ENCODE measurements at regions not wholly inside any gene's neighbourhood (a gene's known extent, or its start where the extent isn't known, plus 50 kb on each side); places are given as distances from the start of the nearest gene placed in this dataset.

DNA sequence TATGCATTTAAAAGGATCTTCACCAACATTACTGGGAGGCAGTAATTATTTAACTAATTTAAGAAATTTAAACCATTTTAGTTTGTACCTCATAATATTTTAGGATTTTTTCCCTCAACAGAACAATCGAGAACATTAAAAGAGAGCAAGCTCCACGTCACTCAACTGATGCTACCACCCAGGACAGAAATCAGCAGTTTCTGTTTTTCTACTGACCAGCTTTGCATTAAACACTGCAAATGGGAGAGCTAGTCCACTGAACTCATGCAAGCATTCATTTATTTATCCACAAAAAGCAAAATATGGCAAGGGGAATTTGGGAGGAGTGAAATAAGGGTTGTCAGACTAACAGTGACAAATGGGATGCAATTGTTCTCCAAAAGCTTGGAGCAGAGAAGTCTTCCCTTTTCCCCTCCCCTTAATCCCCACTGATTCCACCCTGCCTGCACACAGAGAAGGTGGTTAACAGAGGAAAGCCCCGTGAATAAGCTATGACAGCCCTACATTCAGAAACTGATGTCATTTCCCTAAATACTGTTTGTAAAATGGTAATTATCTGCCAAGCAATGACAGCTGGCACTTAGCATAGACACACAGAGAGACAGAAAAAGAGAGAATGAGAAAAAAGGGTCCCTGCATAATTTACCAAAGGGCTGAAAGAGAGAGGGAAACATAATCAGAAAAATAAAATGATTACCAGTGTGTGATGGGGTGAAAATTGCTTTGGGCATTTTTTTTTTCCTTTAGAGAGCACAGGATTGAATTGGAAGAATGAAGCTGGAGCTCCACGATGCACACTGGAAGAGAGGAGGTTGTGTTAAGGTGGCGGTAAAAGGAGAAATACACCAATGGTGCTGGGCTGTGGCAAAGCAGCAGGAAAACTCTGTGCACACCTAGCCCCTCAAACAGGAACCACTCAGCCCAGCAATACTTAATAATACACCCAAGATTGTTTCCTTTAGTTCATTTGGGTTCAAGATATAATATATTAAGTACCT is 777.4 kb downstream of the TUSC7 start:
- no peak for DNase-seq
- no peak for ATAC-seq
- H3K4me3 ChIP-seq = no peak overlapping the region
- no peaks in the 10 kb centered on the region for H3K4me1 ChIP-seq
- no peaks in the 10 kb centered on the region for H3K27me3 ChIP-seq (ENCODE audit: low read depth)
- no peak for TF ChIP-seq CTCF (IDR thresholded peaks at IDR 0.05)
- no peaks in the 10 kb centered on the region for H3K36me3 ChIP-seq
- H3K27ac ChIP-seq = no peak overlapping the region
- no peaks in the 10 kb centered on the region for H3K9me3 ChIP-seq
- intact Hi-C loops (cut with DNase I) = no loop called here

DNA sequence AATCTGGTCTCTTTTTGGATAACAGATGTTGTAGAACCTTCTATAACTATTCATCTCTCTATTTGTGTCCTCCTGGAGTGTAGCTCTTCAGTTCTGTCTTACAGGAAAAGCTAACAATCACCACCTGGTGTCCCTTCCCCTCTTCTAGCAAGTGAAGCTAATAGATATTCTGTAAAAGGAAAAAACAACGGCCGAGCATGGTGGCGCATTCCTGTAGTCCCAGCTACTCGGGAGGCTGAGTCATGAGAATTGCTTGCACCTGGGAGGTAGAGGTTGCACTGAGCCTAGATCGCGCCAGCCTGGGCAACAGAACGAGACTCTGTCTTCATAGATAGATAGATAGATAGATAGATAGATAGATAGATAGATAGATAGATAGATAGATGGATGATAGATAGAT is 779.4 kb downstream of the TUSC7 start:
- ATAC-seq (no peak), DNase-seq (no peak)
- no peak for TF ChIP-seq CTCF (IDR thresholded peaks at IDR 0.05)
- H3K36me3 ChIP-seq = no peaks in the 10 kb centered on the region
- H3K27ac ChIP-seq = no peak overlapping the region
- intact Hi-C loops (cut with DNase I) = no loop called here
- no peaks in the 10 kb centered on the region for H3K27me3 ChIP-seq (ENCODE audit: low read depth)
- no peaks in the 10 kb centered on the region for H3K9me3 ChIP-seq
- H3K4me1 ChIP-seq = no peaks in the 10 kb centered on the region
- no peak overlapping the region for H3K4me3 ChIP-seq

DNA sequence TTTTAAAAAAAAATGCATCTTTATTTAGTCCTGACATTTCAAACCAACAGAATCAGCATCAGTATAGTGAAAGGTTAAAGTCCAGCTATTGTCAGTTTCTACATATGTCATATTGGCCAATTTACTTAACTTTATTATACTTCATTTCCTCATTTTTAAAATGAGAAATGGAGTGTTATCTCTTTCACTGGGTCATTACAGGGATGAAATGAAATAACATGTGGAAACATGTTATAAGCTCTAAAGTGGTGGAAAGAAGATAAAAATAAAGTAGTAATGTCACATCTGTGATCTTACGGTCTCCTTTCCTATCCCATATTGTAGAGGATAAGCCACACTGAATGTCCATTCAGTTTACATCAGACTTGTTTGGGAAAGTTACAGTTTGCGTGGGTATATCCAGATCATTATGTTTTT is 780.1 kb downstream of the TUSC7 start:
- no peak for DNase-seq
- intact Hi-C loops (cut with DNase I) = no loop called here
- Histone ChIP-seq H3K27me3 (ENCODE audit: low read depth) (no peaks in the 10 kb centered on the region), H3K4me3 (no peak overlapping the region), H3K9me3 (no peaks in the 10 kb centered on the region), H3K27ac (no peak overlapping the region), H3K36me3 (no peaks in the 10 kb centered on the region), H3K4me1 (no peaks in the 10 kb centered on the region)
- TF ChIP-seq CTCF (IDR thresholded peaks at IDR 0.05) = no peak
- ATAC-seq = peak in 1 of 2 donors; percentile 27

GRCh38 chr3:117490716-117491115 is 781.1 kb downstream of the TUSC7 start:
- ATAC-seq (peak in 1 of 2 donors; percentile 35), DNase-seq (no peak)
- no peaks in the 10 kb centered on the region for H3K4me1 ChIP-seq
- no peak overlapping the region for H3K4me3 ChIP-seq
- no peaks in the 10 kb centered on the region for H3K9me3 ChIP-seq
- H3K27me3 ChIP-seq (ENCODE audit: low read depth) = no peaks in the 10 kb centered on the region
- TF ChIP-seq CTCF (IDR thresholded peaks at IDR 0.05) = no peak
- no peaks in the 10 kb centered on the region for H3K36me3 ChIP-seq
- H3K27ac ChIP-seq = no peak overlapping the region
- intact Hi-C loops (cut with DNase I) = no loop called here

GRCh38 chr3:117495620-117496019 is 786.0 kb downstream of the TUSC7 start:
- no peak for TF ChIP-seq CTCF (IDR thresholded peaks at IDR 0.05)
- intact Hi-C loops (cut with DNase I) = no loop called here

More at GRCh38 chr3:117495620-117496019, 786.0 kb downstream of the TUSC7 start:
- Histone ChIP-seq H3K36me3 (no peaks in the 10 kb centered on the region), H3K9me3 (no peaks in the 10 kb centered on the region), H3K27ac (no peak overlapping the region), H3K4me3 (no peak overlapping the region), H3K4me1 (no peaks in the 10 kb centered on the region), H3K27me3 (ENCODE audit: low read depth) (no peaks in the 10 kb centered on the region)
- ATAC-seq (peak in 1 of 2 donors; percentile 69), DNase-seq (no peak)

Measured in lower lobe of right lung (tissue), 2 donors.